Immature natural killer cell (primary cell): ENCODE measurements at regions not wholly inside any gene's neighbourhood (a gene's known extent, or its start where the extent isn't known, plus 50 kb on each side); places are given as distances from the start of the nearest gene placed in this dataset.

Experiments
- DNase-seq, 3 donors: peaks; one replicate each; pipeline ENCODE4 v3.0.0; 2022; ENCODE audit warnings: mixed read lengths in 1 of 3
- H3K27ac Mint-ChIP-seq, 6 donors: one replicate each; pipeline ENCODE4 v1.8.0; 2020; ENCODE audit warnings: mixed read lengths in 6 of 6, mild to moderate bottlenecking in 5 of 6, inconsistent platforms in 4 of 6, moderate library complexity in 3 of 6
- H3K27me3 Mint-ChIP-seq, 3 donors: one replicate each; pipeline ENCODE4 v1.8.0; 2020 to 2021; ENCODE audit warnings: low read depth in 3 of 3, mild to moderate bottlenecking in 3 of 3, mixed read lengths in 3 of 3, moderate library complexity in 3 of 3, inconsistent platforms in 1 of 3
- H3K36me3 Mint-ChIP-seq, 3 donors: one replicate each; pipeline ENCODE4 v1.8.0; 2020; ENCODE audit warnings: mixed read lengths in 3 of 3, inconsistent platforms in 2 of 3, mild to moderate bottlenecking in 2 of 3
- H3K4me1 Mint-ChIP-seq, 2 donors: one replicate each; pipeline ENCODE4 v1.8.0; 2020; ENCODE audit warnings: inconsistent platforms in 2 of 2, mild to moderate bottlenecking in 2 of 2, mixed read lengths in 2 of 2, moderate library complexity in 1 of 2
- H3K4me3 Mint-ChIP-seq, 5 donors: one replicate each; pipeline ENCODE4 v1.8.0; 2020; ENCODE audit warnings: mild to moderate bottlenecking in 5 of 5, mixed read lengths in 5 of 5, inconsistent platforms in 3 of 5, moderate library complexity in 3 of 5
- H3K9me3 Mint-ChIP-seq, 6 donors: one replicate each; pipeline ENCODE4 v1.8.0; 2020; ENCODE audit warnings: mild to moderate bottlenecking in 6 of 6, mixed read lengths in 6 of 6, inconsistent platforms in 4 of 6, moderate library complexity in 3 of 6

DNA sequence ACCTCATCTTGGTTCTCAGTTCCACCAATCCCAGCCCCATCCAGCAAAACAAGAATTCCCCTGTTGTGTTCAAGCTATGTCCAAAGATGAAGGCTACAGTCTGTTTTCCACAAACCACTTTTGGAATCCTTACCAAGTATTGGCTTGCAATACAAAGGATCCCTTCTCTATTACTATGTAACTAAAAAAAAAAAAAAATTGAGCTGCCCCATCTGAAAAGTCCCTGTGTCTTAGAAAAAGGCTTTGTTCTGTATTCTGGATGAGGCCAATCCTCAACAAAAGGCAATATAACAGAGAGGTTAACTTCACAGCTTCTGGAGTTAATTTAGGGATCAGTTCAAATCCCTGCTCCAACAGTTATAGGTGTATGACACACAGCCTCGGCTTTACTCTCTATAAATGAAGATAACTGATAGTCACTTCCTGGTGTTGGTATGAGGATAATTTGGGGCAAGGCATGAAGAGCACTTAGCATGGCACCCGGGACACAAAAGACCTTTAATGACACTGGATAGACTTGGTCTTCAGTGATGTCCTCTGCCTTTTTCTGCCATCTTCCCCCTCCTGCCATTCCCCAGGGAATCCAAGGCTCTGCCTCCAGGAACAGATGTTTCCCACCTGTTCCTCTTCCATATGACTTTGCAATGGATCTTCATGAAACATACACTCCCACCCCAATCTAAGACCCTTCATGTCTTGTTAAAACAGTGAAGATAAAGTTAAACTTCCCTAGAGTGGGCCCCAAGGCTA is 61.2 kb upstream of the ATL2 start:
- H3K4me1 Mint-ChIP-seq = no peaks in the 10 kb centered on the region
- H3K27ac Mint-ChIP-seq = no peak overlapping the region
- peaks cover 3 to 13% (median 9%) of the 10 kb centered on the region in 3 donors for H3K27me3 Mint-ChIP-seq
- H3K36me3 Mint-ChIP-seq = no peaks in the 10 kb centered on the region
- no peak for DNase-seq
- H3K9me3 Mint-ChIP-seq = no peaks in the 10 kb centered on the region
- no peak overlapping the region for H3K4me3 Mint-ChIP-seq

GRCh38 chr2:38436227-38436664 is 59.2 kb upstream of the ATL2 start:
- Mint-ChIP-seq H3K4me1 (no peaks in the 10 kb centered on the region), H3K36me3 (no peaks in the 10 kb centered on the region), H3K27ac (no peak overlapping the region), H3K4me3 (no peak overlapping the region), H3K9me3 (no peaks in the 10 kb centered on the region), H3K27me3 (peaks cover 6 to 10% (median 7%) of the 10 kb centered on the region in 3 donors)
- DNase-seq = no peak

DNA sequence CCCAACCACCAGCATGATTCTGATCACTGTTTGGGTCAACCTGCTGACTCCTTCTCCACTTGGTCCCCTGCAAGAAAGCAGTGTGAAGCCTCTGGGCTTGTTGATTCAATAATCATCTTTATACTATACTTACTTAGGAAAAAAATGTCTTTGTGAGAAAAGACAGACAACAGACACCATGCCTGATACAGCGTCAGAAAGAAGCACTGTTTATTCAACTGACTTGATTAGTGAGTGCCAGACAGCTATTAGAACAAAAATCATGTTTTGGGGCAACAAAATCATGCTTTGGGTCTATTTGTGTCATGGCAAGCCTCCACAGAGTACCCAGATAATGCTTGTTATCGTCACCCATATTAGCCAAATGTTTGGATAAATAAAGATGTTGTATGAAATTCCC is 58.7 kb upstream of the ATL2 start:
- H3K9me3 Mint-ChIP-seq = no peaks in the 10 kb centered on the region
- H3K36me3 Mint-ChIP-seq = no peaks in the 10 kb centered on the region

DNA sequence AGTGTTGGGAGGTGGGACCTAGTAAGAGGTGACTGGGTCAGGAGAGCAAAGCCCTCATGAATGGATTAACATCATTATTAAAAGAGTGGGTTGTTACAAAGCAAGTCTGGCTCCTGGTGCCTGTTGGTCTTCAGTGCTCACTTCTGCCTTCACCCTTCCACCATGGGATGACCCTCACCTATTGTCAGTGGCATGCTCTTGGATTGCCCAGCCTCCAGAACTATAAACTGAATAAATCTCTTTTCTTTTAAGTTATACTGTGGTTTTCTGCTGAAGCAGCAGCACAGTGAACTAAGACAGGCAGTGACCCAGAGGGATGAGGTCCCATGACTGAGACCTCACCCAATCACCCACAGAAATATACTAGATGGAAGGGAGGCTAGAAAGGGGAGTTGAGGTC is 57.5 kb upstream of the ATL2 start:
- no peak overlapping the region for H3K27ac Mint-ChIP-seq
- H3K9me3 Mint-ChIP-seq = no peaks in the 10 kb centered on the region
- no peaks in the 10 kb centered on the region for H3K36me3 Mint-ChIP-seq
- peaks cover 3 to 11% (median 6%) of the 10 kb centered on the region in 3 donors for H3K27me3 Mint-ChIP-seq
- no peak for DNase-seq
- no peak overlapping the region for H3K4me3 Mint-ChIP-seq
- H3K4me1 Mint-ChIP-seq = no peaks in the 10 kb centered on the region

More for the DNA sequence above, 58.7 kb upstream of the ATL2 start:
- Mint-ChIP-seq H3K27me3 (peaks cover 5 to 11% (median 6%) of the 10 kb centered on the region in 3 donors), H3K4me3 (no peak overlapping the region), H3K4me1 (no peaks in the 10 kb centered on the region), H3K27ac (no peak overlapping the region)
- DNase-seq = no peak

GRCh38 chr2:38433607-38433975 is 56.5 kb upstream of the ATL2 start:
- no peak overlapping the region for H3K27ac Mint-ChIP-seq
- no peak overlapping the region for H3K4me3 Mint-ChIP-seq
- DNase-seq = no peak
- peaks cover 3 to 11% (median 6%) of the 10 kb centered on the region in 3 donors for H3K27me3 Mint-ChIP-seq
- H3K4me1 Mint-ChIP-seq = no peaks in the 10 kb centered on the region
- H3K9me3 Mint-ChIP-seq = no peaks in the 10 kb centered on the region
- no peaks in the 10 kb centered on the region for H3K36me3 Mint-ChIP-seq

- Mint-ChIP-seq H3K36me3 (no peaks in the 10 kb centered on the region), H3K4me1 (no peaks in the 10 kb centered on the region), H3K27me3 (peaks cover 5 to 11% (median 6%) of the 10 kb centered on the region in 3 donors), H3K4me3 (no peak overlapping the region), H3K9me3 (no peaks in the 10 kb centered on the region), H3K27ac (no peak overlapping the region)
- DNase-seq = no peak
Observed at GRCh38 chr2:38432820-38433606, 55.9 kb upstream of the ATL2 start.

DNA sequence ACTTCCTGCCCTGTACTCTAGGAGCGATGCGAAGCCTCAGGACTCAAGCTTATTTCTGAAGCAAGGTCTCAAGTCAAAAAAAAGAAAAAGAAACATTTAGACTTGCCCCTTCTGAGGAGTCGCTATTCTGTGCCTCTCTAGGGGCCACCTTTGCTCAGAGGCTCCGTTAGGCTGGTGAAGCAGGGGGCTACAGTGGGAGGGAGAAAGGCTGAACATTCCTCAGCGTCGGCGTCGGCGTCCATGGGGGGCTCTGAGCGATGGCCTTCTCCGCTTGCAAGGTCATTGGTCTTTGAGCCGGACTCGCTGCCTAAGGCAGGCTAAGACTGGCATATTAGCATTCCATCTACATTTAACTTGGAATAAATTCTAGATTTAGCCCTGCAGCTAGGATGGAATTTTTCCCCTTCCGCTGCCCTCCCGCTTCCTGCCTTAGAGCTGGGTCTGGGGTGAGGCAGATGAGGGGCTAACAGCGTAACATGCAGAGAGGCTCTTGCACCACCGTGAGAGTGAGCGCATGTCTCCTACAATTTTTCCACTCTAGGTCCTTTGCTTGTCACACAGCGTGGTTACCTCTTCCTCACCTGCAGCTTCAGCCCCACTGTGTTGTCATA is 53.6 kb upstream of the ATL2 start:
- H3K27me3 Mint-ChIP-seq = peaks cover 2 to 6% (median 4%) of the 10 kb centered on the region in 3 donors
- DNase-seq = no peak
- no peaks in the 10 kb centered on the region for H3K9me3 Mint-ChIP-seq
- no peaks in the 10 kb centered on the region for H3K36me3 Mint-ChIP-seq
- no peaks in the 10 kb centered on the region for H3K4me1 Mint-ChIP-seq
- no peak overlapping the region for H3K4me3 Mint-ChIP-seq
- no peak overlapping the region for H3K27ac Mint-ChIP-seq

DNA sequence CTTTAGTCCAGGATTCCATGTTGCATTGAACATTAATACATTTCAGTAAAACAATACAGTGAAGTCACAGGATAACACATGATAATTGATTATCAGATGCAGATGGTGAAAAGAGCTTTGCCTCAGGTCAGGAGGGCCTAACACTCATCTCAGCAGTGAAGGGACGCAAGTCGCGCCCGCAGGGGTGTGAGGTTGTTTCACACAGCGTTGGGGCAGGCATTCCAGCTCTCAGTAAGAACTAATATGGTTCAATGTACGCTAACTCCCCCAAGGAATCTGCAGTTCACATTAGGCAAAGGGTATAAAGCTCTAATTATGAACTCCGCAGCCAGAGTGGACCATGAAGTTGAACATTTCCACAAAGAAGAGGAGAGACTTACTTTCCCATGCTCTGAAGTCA is 53.1 kb upstream of the ATL2 start:
- Mint-ChIP-seq H3K27me3 (peaks cover 2 to 6% (median 4%) of the 10 kb centered on the region in 3 donors), H3K36me3 (no peaks in the 10 kb centered on the region), H3K27ac (no peak overlapping the region), H3K9me3 (no peaks in the 10 kb centered on the region), H3K4me3 (no peak overlapping the region), H3K4me1 (no peaks in the 10 kb centered on the region)
- DNase-seq = no peak

- Mint-ChIP-seq H3K4me1 (no peaks in the 10 kb centered on the region), H3K36me3 (no peaks in the 10 kb centered on the region), H3K4me3 (no peak overlapping the region), H3K27me3 (peaks cover 2 to 3% (median 2%) of the 10 kb centered on the region in 3 donors), H3K9me3 (no peaks in the 10 kb centered on the region), H3K27ac (no peak overlapping the region)
- no peak for DNase-seq
Observed at GRCh38 chr2:38427936-38428335, 50.9 kb upstream of the ATL2 start.

DNA sequence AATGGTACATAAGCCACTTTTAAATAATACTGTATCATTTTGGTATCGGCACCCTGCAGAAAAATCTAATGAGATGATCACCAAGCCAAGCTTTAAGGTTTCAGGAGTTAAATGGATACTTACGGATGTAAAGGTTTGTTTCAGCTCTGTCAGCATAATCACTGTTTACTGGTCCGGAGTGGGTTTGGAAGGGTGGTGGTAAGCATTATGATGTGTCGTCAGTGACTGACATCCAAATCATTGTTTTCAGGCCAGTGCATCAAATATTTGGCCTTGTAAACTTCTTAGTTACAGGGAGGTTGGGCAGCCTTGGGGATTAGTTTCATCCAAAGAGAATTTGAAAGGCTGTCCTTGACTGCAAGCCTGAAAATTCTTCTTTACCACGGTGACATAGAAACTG is 50.0 kb upstream of the ATL2 start:
- no peak overlapping the region for H3K27ac Mint-ChIP-seq
- no peaks in the 10 kb centered on the region for H3K9me3 Mint-ChIP-seq
- H3K36me3 Mint-ChIP-seq = no peaks in the 10 kb centered on the region
- no peak for DNase-seq
- H3K27me3 Mint-ChIP-seq = peaks cover 2 to 3% (median 2%) of the 10 kb centered on the region in 3 donors
- H3K4me1 Mint-ChIP-seq = no peaks in the 10 kb centered on the region
- no peak overlapping the region for H3K4me3 Mint-ChIP-seq
